Thoracic aorta (tissue), 2 donors: ENCODE measurements at regions not wholly inside any gene's neighbourhood (a gene's known extent, or its start where the extent isn't known, plus 50 kb on each side); places are given as distances from the start of the nearest gene placed in this dataset.

Experiments used
- ATAC-seq: fragments of 150-250 bp; one replicate; pipeline ENCODE4 v1.8.0; 2017; ENCODE audit warnings: low read depth; ENCODE audit not compliant: insufficient number of reproducible peaks, low FRiP score
- DNase-seq: peaks from one replicate; pipeline ENCODE4 v3.0.0-alpha.2; 2020; ENCODE audit warnings: low spot score
- H3K27ac ChIP-seq, 2 donors: fragments of 200-600 bp; sonication (generic); 1 replicate in 1 of 2; 2 replicates in 1 of 2; pipeline ENCODE4 v1.5.1; 2016; ENCODE audit warnings: mild to moderate bottlenecking in 2 of 2, moderate library complexity in 2 of 2
- H3K27me3 ChIP-seq: fragments of 200-600 bp; sonication (generic); replicated peaks from 2 replicates; pipeline ENCODE4 v1.6.0; 2016; ENCODE audit warnings: mild to moderate bottlenecking; ENCODE audit not compliant: insufficient read depth
- H3K36me3 ChIP-seq: fragments of 200-600 bp; sonication (generic); one replicate; pipeline ENCODE4 v1.5.1; 2016
- H3K4me1 ChIP-seq, 2 donors: fragments of 200-600 bp; sonication (generic); 1 replicate in 1 of 2; 2 replicates in 1 of 2; pipeline versions ENCODE4 v1.5.1 to v1.6.0; 2016; ENCODE audit warnings: low read depth in 2 of 2, mild to moderate bottlenecking in 1 of 2; ENCODE audit not compliant: control insufficient read depth in 1 of 2
- H3K4me3 ChIP-seq: fragments of 200-600 bp; sonication (generic); 2 replicates; pipeline ENCODE4 v1.5.1; 2016; ENCODE audit warnings: mild to moderate bottlenecking
- H3K9me3 ChIP-seq: fragments of 200-600 bp; sonication (generic); 2 replicates; pipeline ENCODE4 v1.5.1; 2016
- TF ChIP-seq, protein P1 (sequence below): fragments of 200-600 bp; sonication (generic); IDR thresholded peaks from one replicate; pipeline ENCODE4 v1.5.1; 2019; ENCODE audit warnings: antibody characterized with exemption

GRCh38 chr2:75870133-75870532 lies 159.4 kb upstream of the GCFC2 start:
- no peaks in the 10 kb centered on the region for H3K9me3 ChIP-seq
- DNase-seq, result no peak
- no peak overlapping the region for H3K4me3 ChIP-seq
- H3K4me1 ChIP-seq, result no peaks in the 10 kb centered on the region
- H3K36me3 ChIP-seq, result no peaks in the 10 kb centered on the region
- no peak for ATAC-seq
- no peak overlapping the region for H3K27ac ChIP-seq
- TF ChIP-seq, protein P1, sequence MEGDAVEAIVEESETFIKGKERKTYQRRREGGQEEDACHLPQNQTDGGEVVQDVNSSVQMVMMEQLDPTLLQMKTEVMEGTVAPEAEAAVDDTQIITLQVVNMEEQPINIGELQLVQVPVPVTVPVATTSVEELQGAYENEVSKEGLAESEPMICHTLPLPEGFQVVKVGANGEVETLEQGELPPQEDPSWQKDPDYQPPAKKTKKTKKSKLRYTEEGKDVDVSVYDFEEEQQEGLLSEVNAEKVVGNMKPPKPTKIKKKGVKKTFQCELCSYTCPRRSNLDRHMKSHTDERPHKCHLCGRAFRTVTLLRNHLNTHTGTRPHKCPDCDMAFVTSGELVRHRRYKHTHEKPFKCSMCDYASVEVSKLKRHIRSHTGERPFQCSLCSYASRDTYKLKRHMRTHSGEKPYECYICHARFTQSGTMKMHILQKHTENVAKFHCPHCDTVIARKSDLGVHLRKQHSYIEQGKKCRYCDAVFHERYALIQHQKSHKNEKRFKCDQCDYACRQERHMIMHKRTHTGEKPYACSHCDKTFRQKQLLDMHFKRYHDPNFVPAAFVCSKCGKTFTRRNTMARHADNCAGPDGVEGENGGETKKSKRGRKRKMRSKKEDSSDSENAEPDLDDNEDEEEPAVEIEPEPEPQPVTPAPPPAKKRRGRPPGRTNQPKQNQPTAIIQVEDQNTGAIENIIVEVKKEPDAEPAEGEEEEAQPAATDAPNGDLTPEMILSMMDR, result no peak
- no peaks in the 10 kb centered on the region for H3K27me3 ChIP-seq

DNA sequence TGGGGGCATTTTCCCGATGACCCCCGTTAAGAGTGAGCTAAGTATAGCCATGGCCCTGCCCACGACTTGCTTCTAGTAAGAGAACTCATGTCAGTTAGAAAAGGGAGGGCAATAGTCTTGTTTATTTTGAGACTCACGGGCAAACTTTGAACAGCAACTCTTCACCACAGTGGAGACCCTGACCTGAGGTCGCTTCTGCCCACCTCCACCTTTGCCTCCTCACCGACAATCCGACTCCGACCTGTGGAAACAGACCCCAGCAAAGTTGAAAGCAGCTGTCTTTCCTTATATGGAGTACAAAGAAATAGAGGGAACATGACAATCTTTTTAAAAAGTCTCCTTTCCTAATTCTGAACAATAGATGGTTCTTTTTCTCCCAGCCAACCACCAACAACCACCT lies 155.0 kb upstream of the GCFC2 start:
- ATAC-seq, result no peak
- Histone ChIP-seq H3K36me3 (no peaks in the 10 kb centered on the region), H3K27ac (no peak overlapping the region), H3K27me3 (no peaks in the 10 kb centered on the region), H3K4me1 (no peaks in the 10 kb centered on the region), H3K4me3 (no peak overlapping the region), H3K9me3 (no peaks in the 10 kb centered on the region)
- TF ChIP-seq, protein P1, result no peak
- DNase-seq, result no peak

DNA sequence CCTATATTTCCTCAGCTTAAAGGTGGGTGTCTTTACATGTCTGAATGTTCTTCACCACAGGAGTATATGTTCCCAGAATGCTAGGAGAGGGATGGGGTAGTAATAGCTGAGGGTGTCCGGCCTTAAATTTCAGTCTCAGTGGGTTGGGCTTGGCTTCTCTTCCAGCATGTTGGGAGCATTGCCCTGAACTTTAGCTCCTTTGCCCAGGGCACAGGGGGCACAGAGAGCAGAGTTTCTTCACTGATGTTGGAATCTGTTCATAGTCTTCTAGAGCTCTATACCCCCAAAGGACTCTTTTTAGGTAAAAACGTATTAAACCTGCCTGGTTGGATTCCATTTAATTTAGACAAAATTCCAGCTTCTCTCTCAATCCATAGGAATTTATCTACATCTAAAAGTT lies 154.4 kb upstream of the GCFC2 start:
- H3K36me3 ChIP-seq, result no peaks in the 10 kb centered on the region
- no peaks in the 10 kb centered on the region for H3K4me1 ChIP-seq
- H3K9me3 ChIP-seq, result no peaks in the 10 kb centered on the region
- DNase-seq, result no peak
- ATAC-seq, result no peak
- H3K4me3 ChIP-seq, result no peak overlapping the region
- TF ChIP-seq, protein P1, result no peak
- H3K27me3 ChIP-seq, result no peaks in the 10 kb centered on the region
- H3K27ac ChIP-seq, result no peak overlapping the region

- Histone ChIP-seq H3K36me3 (no peaks in the 10 kb centered on the region), H3K4me1 (no peaks in the 10 kb centered on the region), H3K27ac (no peak overlapping the region), H3K4me3 (no peak overlapping the region), H3K9me3 (no peaks in the 10 kb centered on the region), H3K27me3 (no peaks in the 10 kb centered on the region)
- TF ChIP-seq, protein P1, result no peak
- no peak for DNase-seq
- ATAC-seq, result no peak
Measured at GRCh38 chr2:75862547-75862946, 151.8 kb upstream of the GCFC2 start.

GRCh38 chr2:75853436-75853835 lies 142.7 kb upstream of the GCFC2 start:
- Histone ChIP-seq H3K27ac (no peak overlapping the region), H3K9me3 (no peaks in the 10 kb centered on the region)
- DNase-seq, result no peak

More at GRCh38 chr2:75853436-75853835, 142.7 kb upstream of the GCFC2 start:
- ATAC-seq, result no peak
- Histone ChIP-seq H3K27me3 (no peaks in the 10 kb centered on the region), H3K4me3 (no peak overlapping the region), H3K4me1 (no peaks in the 10 kb centered on the region), H3K36me3 (no peaks in the 10 kb centered on the region)
- TF ChIP-seq, protein P1, result no peak
